HG02943 (cell line): ENCODE measurements at regions not wholly inside any gene's neighbourhood (a gene's known extent, or its start where the extent isn't known, plus 50 kb on each side); places are given as distances from the start of the nearest gene placed in this dataset.
"Not testable (repeated sequence)": the region's sequence is repeated elsewhere in the genome, so short reads cannot be mapped to it uniquely, and the experiment has no call there.

Experiments
- ATAC-seq: cut with Tn5 transposase; IDR thresholded peaks from one replicate; pipeline ENCODE4 v1.9.1; 2021; ENCODE audit warnings: mild to moderate bottlenecking, low read depth, moderate library complexity; ENCODE audit not compliant: unreplicated experiment

GRCh38 chr2:36302911-36303310, 52.7 kb upstream of the CRIM1 start:
- ATAC-seq = no peak

GRCh38 chr2:36301843-36302242, 53.7 kb upstream of the CRIM1 start:
- no peak for ATAC-seq

- no peak for ATAC-seq
Observed at GRCh38 chr2:36300697-36301096, 54.9 kb upstream of the CRIM1 start.

- no peak for ATAC-seq
Observed at GRCh38 chr2:36296798-36297197, 58.8 kb upstream of the CRIM1 start.

GRCh38 chr2:36294316-36294721, 61.3 kb upstream of the CRIM1 start:
- ATAC-seq = no peak

GRCh38 chr2:36290306-36290856, 65.2 kb upstream of the CRIM1 start:
- ATAC-seq = no peak

- ATAC-seq = no peak
Observed at GRCh38 chr2:36289731-36290130, 65.8 kb upstream of the CRIM1 start.

GRCh38 chr2:36287363-36288275, 68.0 kb upstream of the CRIM1 start:
- no peak for ATAC-seq

DNA sequence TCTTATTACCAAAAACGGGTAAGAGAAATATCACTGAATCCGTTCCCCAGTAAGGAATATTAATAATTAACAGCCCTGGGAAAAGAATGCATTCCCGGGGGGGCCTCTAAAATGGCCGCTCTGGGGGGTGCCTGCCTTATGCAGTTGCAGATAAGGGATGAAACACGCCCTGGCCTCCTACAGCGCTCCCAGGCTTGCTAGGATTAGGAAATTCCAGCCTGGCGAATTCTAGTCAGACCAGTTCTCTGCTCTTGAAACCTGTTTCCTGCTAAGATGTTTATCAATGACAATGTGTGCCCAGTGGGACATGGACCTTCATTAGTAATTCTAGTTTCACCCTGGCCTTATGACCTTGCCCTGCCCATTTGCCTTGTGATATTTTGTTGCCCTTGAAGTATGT, 76.1 kb upstream of the CRIM1 start:
- not testable (repeated sequence) for ATAC-seq

DNA sequence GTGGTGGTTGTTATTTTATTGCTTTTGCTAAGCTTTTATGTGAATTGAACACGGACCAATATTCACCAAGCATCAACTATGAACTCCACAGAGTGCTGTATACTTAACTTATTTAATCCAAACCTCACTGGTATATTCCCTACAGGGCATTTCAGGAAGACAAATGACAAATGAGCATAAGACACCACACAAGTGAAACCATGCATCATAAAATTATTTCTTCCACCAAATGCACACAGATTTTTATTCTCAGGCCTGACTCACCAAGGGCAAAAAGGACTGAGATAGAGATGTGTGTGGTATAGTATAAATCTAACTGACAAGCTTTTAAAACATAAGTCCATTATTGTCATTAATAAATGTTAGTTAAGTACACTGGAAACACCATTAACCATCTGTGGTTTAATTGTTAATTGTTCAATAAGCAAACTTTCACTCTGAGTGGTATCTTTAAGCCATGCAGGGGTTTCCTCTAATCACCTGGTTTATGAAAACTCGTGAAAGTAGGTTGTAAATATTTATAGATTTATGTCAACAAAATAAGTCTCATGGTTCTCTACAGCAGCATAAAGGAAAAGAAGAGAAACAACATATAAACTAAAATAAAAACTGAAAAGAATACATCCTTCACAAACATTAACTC, 77.6 kb upstream of the CRIM1 start:
- no peak for ATAC-seq

- no peak for ATAC-seq
Observed at GRCh38 chr2:36277146-36277808, 78.3 kb upstream of the CRIM1 start.

- ATAC-seq = no peak
Observed at GRCh38 chr2:36271266-36271665, 84.3 kb upstream of the CRIM1 start.

GRCh38 chr2:36270758-36271157, 84.8 kb upstream of the CRIM1 start:
- ATAC-seq = no peak

GRCh38 chr2:36267194-36267593, 88.4 kb upstream of the CRIM1 start:
- no peak for ATAC-seq

DNA sequence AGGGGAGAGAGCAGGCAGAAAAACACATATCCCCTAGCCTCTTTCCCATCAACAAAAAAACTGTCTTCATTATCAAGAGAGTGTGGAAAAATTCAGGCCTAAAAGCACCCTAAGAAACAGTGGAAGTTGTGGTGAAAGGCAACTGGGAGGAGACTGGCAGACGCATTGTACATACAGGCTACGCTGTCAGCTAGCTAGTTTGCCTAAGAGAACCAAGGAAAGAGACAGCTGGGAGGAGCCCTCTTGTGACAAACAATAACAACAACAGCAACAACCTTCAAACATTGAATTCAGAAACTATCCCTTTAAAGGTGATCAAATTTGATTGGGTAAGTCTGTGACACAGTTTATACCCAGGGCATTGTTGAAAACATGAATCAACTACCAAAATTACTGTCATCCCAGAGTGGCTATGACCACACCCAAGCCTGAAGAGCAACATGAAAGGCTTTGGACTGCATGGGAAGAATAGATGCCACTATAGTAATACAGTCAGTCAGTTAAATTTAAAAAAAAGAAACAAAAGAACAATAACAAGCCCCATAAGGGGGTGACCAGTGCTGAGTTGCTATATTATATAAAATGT, 88.9 kb upstream of the CRIM1 start:
- ATAC-seq = no peak

DNA sequence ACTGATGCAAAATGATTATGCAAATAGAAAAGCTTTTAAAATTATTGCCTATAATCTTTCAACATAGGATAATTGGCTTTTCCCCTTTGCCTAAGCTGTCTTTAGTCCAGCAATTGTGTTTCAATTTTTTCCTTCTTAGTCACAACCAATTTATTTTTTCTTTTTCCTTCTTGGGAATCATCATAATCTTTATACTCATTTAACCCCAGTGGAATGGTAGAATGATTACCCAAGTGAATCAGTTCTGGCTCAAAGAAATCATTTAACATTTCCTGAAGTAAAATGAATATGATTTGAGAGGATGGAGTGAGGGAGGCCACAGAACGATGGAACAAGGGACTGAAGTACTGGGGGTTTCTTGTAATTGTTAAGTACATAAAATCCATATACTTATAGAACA, 93.0 kb upstream of the CRIM1 start:
- ATAC-seq = no peak

- ATAC-seq = no peak
Observed at GRCh38 chr2:36255863-36256262, 99.7 kb upstream of the CRIM1 start.

DNA sequence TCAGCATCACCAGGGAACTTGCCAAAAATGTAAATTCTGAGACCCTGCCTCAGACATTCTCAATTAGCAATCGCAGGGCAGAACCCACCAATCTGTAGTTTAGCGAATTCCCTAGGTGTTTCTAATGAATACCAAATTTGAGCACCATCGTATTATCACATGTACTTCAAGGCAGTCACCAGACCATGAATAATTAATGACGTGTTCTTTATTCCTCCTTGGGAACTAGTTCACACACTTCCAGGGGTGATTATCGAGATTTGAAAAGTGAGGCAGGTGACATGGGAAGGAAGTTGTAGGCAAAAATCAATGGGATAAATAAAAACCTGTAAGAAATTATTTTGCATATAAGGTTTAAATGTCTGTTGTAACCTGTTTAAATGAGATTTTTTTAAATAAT, 102.5 kb upstream of the CRIM1 start:
- no peak for ATAC-seq

GRCh38 chr2:36246320-36246990, 109.1 kb upstream of the CRIM1 start:
- ATAC-seq = peak; percentile 78

- no peak for ATAC-seq
Observed at GRCh38 chr2:36245651-36246050, 109.9 kb upstream of the CRIM1 start.
